ENCODE measurements at regions not wholly inside any gene's neighbourhood (a gene's known extent, or its start where the extent isn't known, plus 50 kb on each side); places are given as distances from the start of the nearest gene placed in this dataset.

DNA sequence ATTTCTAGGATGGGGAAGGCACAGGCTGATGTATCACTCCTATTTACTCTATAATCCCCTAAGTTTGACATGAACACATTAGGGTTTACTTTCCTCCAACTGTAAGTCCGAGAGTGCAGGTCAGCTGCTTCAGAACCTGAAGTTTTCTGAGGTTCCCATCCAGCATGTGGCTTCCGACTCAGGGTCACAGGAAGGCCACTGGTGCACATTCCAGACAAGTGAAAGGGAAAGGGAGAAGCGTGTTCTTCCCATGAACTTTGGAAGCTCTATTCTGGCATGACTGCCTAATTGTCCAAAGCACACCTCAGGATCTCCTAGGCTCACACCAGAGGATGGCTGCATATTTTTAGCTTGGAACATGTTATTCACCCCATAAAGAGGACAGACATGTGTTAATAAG, 602.6 kb downstream of the SEMA5A start:
- no peak for DNase-seq

DNA sequence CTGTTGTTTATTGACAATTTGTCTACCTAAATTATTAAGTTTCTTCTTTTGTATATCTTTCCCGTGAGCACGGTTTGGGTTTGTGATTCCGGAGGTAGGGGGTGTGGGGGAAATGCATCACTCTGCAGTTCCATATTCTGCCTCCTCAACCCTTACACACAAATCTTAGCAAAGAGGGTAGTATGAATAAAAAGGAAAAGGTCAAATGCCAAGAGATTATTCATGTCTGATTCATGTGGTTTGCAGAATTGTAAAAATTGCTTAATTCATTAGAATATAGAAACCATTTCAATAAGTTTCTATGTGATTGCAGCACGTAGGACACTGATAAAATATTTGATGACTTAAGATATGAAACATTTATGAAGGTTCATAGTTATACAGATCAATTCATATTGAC, 601.9 kb downstream of the SEMA5A start:
- no peak for DNase-seq

DNA sequence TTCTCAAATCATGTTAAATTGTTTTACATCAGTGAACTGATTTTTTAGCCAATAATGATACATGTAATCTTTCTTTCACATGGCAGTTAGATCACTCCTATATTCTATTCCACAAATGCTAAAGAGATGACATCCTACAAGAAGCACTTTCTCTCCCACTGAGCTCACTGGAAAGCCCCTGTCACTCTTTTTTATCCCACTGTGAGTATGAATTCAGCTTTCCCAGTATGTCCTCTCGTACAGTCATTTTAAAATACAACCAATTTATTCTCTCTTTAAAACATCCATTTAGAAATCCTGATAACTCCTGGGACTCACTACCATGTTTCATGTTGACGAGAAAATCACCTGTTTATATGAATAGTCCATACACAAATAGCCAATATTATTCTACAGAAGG, 599.9 kb downstream of the SEMA5A start:
- no peak for DNase-seq

GRCh38 chr5:8949908-8950307, 596.0 kb downstream of the SEMA5A start:
- DNase-seq, result no peak

- DNase-seq, result no peak
Observed at GRCh38 chr5:8952147-8952546, 593.7 kb downstream of the SEMA5A start.

DNA sequence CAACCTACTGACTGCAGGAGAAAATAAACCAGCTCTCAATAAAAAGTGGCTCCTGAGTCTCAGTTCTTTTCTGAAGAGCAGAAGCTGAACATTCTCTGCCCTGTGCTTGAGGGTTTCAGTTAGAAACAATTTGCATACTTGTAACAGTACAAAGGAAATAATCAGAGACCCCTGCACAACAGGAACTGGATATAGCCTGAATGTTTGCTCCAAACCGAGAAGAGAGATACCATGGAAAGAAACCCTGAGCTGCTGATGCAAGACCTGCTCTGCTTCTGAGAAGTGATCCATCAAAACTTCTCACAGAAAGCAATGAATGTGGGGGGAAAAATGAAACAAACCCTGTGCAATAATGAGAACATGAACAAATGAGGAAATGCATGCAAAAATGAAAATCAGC, 592.9 kb downstream of the SEMA5A start:
- no peak for DNase-seq

GRCh38 chr5:8953911-8954438, 591.9 kb downstream of the SEMA5A start:
- no peak for DNase-seq

GRCh38 chr5:8954801-8955200, 591.1 kb downstream of the SEMA5A start:
- DNase-seq, result no peak

DNA sequence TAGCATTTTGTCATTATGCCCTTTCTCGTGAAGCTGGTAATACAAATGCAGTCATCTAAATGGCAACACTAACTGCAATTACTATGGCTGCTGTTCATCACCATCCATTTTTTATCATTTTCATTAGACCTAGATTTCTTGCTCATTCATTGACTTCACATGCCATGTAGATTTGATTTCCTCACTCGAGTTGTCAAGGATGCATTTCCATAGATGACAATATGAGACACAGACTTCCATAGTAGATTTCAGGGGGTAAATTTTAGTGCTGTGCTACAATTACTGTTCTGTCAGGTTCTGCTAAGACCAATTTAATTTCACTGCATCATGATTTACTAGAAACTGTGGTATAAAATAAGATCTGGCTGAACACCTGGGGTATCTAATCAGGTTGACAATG, 589.2 kb downstream of the SEMA5A start:
- DNase-seq, result no peak

DNA sequence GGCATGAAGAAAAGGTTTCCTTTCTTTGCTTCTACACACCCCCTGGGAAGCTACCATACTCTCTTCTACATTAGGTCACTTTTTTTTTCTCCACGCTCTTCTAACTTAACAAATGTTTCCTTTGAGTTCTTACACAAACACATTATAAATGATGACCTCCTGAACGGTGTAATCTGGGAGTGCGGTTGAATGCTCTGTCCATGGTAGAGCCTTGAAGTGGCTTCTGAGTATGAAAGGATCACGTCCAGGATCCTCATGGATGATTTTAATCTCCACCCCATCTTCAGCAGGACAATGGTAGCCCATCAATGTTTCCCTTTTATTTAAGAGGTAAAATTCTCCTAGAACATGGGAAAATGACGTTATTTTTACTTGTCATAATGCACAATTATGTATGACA, 587.3 kb downstream of the SEMA5A start:
- DNase-seq, result no peak

- DNase-seq, result no peak
Observed at GRCh38 chr5:8961219-8961618, 584.7 kb downstream of the SEMA5A start.

GRCh38 chr5:8961956-8962355, 583.9 kb downstream of the SEMA5A start:
- no peak for DNase-seq

DNA sequence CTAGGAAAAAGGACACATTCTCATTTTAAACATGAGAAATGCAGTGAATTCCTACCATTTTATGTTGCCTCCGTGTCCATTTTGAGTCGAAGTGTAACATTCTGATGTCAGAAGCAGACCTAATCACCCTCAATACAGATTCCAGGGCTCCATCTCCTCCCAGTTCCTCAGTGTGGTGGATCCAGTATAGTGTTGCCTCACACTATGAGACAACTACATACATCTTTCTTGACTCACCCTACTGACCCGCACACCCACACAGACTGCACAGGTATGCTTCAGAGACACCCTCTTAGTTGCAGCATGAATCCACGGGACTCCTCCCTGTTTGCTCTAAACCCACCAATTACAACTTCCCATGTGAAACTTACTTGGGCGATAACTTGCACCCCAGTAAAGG, 564.9 kb downstream of the SEMA5A start:
- DNase-seq, result no peak

GRCh38 chr5:8981496-8981895, 564.4 kb downstream of the SEMA5A start:
- DNase-seq, result no peak

DNA sequence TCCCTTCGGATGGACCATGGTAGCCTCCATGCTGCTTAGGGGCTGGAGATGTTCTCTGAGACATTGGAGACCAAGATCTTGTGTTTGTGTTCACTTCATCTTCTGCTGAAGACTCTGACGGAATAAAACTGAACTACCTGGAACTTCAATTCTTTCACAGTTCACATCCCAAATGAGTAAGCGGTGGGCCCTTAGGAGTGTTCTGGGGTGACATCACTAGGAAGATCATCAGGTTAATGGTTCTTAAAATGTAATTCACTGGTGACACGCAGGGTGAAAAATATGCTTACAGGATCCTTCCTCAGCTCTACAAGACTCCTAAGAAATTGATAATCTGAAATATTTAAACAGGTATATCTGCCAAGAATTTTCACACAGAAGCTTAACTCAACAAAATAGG, 561.5 kb downstream of the SEMA5A start:
- DNase-seq, result no peak

All from right forelimb (tissue), 1 donor.